GM18505 (cell line): ENCODE measurements at regions not wholly inside any gene's neighbourhood (a gene's known extent, or its start where the extent isn't known, plus 50 kb on each side); places are given as distances from the start of the nearest gene placed in this dataset.

Experiments
- ATAC-seq: cut with Tn5 transposase; IDR thresholded peaks from one replicate; pipeline ENCODE4 v1.9.1; 2021; ENCODE audit not compliant: unreplicated experiment
- POLR2A ChIP-seq: IDR thresholded peaks from 4 replicates; pipeline ENCODE4 v1.6.1; 2011; ENCODE audit warnings: borderline replicate concordance; ENCODE audit not compliant: insufficient read depth, insufficient read length; ENCODE audit errors: extremely low read depth

GRCh38 chr9:82605657-82606031, 457.3 kb downstream of the RASEF start:
- TF ChIP-seq POLR2A, result no peak

GRCh38 chr9:82606071-82606470, 456.9 kb downstream of the RASEF start:
- ATAC-seq, result no peak
- no peak for TF ChIP-seq POLR2A

More at GRCh38 chr9:82605657-82606031, 457.3 kb downstream of the RASEF start:
- ATAC-seq, result no peak

GRCh38 chr9:82606492-82607382, 456.2 kb downstream of the RASEF start:
- no peak for TF ChIP-seq POLR2A
- ATAC-seq, result no peak

- ATAC-seq, result no peak
- no peak for TF ChIP-seq POLR2A
Observed at GRCh38 chr9:82608487-82608886, 454.5 kb downstream of the RASEF start.

- no peak for ATAC-seq
- no peak for TF ChIP-seq POLR2A
Observed at GRCh38 chr9:82612942-82613341, 450.0 kb downstream of the RASEF start.

GRCh38 chr9:82613498-82613897, 449.4 kb downstream of the RASEF start:
- no peak for TF ChIP-seq POLR2A
- ATAC-seq, result no peak

GRCh38 chr9:82616545-82616944, 446.4 kb downstream of the RASEF start:
- no peak for ATAC-seq
- TF ChIP-seq POLR2A, result no peak

GRCh38 chr9:82621447-82621846, 441.5 kb downstream of the RASEF start:
- TF ChIP-seq POLR2A, result no peak
- ATAC-seq, result no peak

- TF ChIP-seq POLR2A, result no peak
- no peak for ATAC-seq
Observed at GRCh38 chr9:82637368-82637767, 425.6 kb downstream of the RASEF start.

- TF ChIP-seq POLR2A, result no peak
- ATAC-seq, result no peak
Observed at GRCh38 chr9:82645600-82645999, 417.3 kb downstream of the RASEF start.

GRCh38 chr9:82650368-82650767, 412.6 kb downstream of the RASEF start:
- no peak for ATAC-seq
- TF ChIP-seq POLR2A, result no peak

- ATAC-seq, result no peak
- no peak for TF ChIP-seq POLR2A
Observed at GRCh38 chr9:82651474-82651873, 411.5 kb downstream of the RASEF start.

GRCh38 chr9:82665324-82665723, 397.6 kb downstream of the RASEF start:
- ATAC-seq, result no peak
- no peak for TF ChIP-seq POLR2A

GRCh38 chr9:82668689-82669199, 394.2 kb downstream of the RASEF start:
- TF ChIP-seq POLR2A, result no peak
- no peak for ATAC-seq
